ENCODE measurements at regions not wholly inside any gene's neighbourhood (a gene's known extent, or its start where the extent isn't known, plus 50 kb on each side); places are given as distances from the start of the nearest gene placed in this dataset.

DNA sequence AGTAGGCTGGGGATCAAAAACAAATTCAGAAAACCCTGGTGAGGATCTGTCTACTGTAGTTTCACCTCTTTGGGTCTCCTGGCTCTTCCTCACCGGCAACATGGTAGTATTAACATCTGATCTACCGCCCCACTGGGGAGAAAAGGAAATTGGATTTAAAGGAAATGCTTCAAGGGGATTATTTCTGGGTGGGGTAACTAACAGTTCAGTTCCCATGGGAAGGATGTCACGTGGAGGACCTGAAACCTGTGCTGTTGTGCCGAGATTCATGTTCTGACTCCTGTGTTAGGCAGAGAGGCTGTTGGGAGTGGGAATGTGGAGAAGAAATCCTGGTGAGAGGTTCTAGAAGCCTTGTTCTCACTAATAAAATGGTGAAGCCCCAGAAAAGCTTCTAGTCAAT is 254.4 kb downstream of the BCOR start:
- H3K9ac ChIP-seq (ENCODE audit: low read depth in 1 of 2, low read length in 2 of 2): no peak overlapping the region
- TF ChIP-seq EGR1 (IDR thresholded peaks at IDR 0.05; ENCODE audit: low read depth in 2 of 2): no peak
- 87% methylated on average over 4 of the region's 4 CpGs for WGBS
- H3K9me3 ChIP-seq (ENCODE audit: control insufficient read depth in 4 of 4, low read length in 3 of 4): no peaks in the 10 kb centered on the region
- DNase-seq (ENCODE audit: low spot score): no peak
- no peaks in the 10 kb centered on the region for H3K27me3 ChIP-seq (ENCODE audit: control insufficient read depth in 4 of 4, insufficient read depth in 4 of 4, low read length in 3 of 4)
- H3K27ac ChIP-seq (ENCODE audit: low read depth in 1 of 2, low read length in 2 of 2): no peak overlapping the region
- H3K36me3 ChIP-seq (ENCODE audit: control insufficient read depth in 4 of 4, insufficient read depth in 3 of 4, low read depth in 1 of 4, low read length in 3 of 4): no peaks in the 10 kb centered on the region
- no peaks in the 10 kb centered on the region for H3K4me1 ChIP-seq (ENCODE audit: control insufficient read depth in 4 of 4, insufficient read depth in 4 of 4, low read length in 3 of 4)
- H3K4me3 ChIP-seq (ENCODE audit: low read depth in 1 of 3, low read length in 3 of 3): no peak overlapping the region

DNA sequence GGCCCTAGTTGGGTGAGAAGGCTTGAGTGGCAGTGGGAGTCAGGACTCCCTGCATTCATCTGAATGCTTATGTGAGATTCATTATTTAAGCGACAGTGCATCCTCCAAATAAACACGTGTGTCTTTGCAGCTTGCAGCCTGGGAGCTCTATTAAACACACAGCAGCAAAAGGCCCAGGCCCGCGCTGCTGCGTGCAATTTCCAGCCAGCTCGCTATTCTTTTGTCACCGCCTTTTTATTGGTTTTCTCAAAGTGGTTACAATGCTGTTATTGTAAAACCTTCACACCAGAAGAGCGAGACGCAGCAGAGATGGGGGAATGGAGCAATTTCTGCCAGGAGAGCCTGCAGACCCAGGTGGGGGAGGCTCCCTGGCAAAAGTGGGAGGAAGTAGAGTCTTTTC is 252.5 kb downstream of the BCOR start:
- TF ChIP-seq RXRA (IDR thresholded peaks at IDR 0.05) (no peak), ZBTB33 (IDR thresholded peaks at IDR 0.05) (no peak), REST (IDR thresholded peaks at IDR 0.05) (no peak)
- Histone ChIP-seq H3K4me1 (ENCODE audit: control insufficient read depth in 4 of 4, insufficient read depth in 4 of 4, low read length in 3 of 4) (no peaks in the 10 kb centered on the region), H3K9ac (ENCODE audit: low read depth in 1 of 2, low read length in 2 of 2) (no peak overlapping the region), H3K27me3 (ENCODE audit: control insufficient read depth in 4 of 4, insufficient read depth in 4 of 4, low read length in 3 of 4) (no peaks in the 10 kb centered on the region), H3K27ac (ENCODE audit: low read depth in 1 of 2, low read length in 2 of 2) (no peak overlapping the region), H3K36me3 (ENCODE audit: control insufficient read depth in 4 of 4, insufficient read depth in 3 of 4, low read depth in 1 of 4, low read length in 3 of 4) (no peaks in the 10 kb centered on the region), H3K4me3 (ENCODE audit: low read depth in 1 of 3, low read length in 3 of 3) (no peak overlapping the region), H3K9me3 (ENCODE audit: control insufficient read depth in 4 of 4, low read length in 3 of 4) (no peaks in the 10 kb centered on the region)
- 77% methylated on average over 9 of the region's 9 CpGs for WGBS
- no peak for DNase-seq (ENCODE audit: low spot score)

DNA sequence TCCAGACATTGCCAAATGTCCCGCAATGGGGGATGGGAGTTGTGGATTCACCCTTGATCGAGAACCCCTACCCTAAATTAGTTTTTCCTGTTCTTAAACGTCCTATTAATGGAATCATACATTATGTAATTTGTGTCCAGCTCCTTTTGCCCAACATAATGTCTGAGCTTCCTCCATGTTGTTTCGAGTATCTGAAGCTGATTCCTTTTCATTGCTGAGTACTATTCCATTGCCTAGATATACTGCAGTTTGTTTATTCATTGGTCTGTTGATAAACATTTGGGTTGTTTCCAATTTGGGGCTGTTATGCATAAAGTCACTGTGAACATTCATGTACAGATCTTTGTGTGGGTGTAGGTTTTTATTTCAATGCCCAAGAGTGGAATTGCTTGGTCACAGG is 251.3 kb downstream of the BCOR start:
- Histone ChIP-seq H3K36me3 (ENCODE audit: control insufficient read depth in 4 of 4, insufficient read depth in 3 of 4, low read depth in 1 of 4, low read length in 3 of 4) (no peaks in the 10 kb centered on the region), H3K4me3 (ENCODE audit: low read depth in 1 of 3, low read length in 3 of 3) (no peak overlapping the region), H3K27me3 (ENCODE audit: control insufficient read depth in 4 of 4, insufficient read depth in 4 of 4, low read length in 3 of 4) (no peaks in the 10 kb centered on the region), H3K4me1 (ENCODE audit: control insufficient read depth in 4 of 4, insufficient read depth in 4 of 4, low read length in 3 of 4) (no peaks in the 10 kb centered on the region), H3K9me3 (ENCODE audit: control insufficient read depth in 4 of 4, low read length in 3 of 4) (no peaks in the 10 kb centered on the region), H3K27ac (ENCODE audit: low read depth in 1 of 2, low read length in 2 of 2) (no peak overlapping the region), H3K9ac (ENCODE audit: low read depth in 1 of 2, low read length in 2 of 2) (no peak overlapping the region)
- TF ChIP-seq EGR1 (IDR thresholded peaks at IDR 0.05; ENCODE audit: low read depth in 2 of 2): no peak
- TF ChIP-seq FOXA1 (IDR thresholded peaks at IDR 0.05): no peak
- DNase-seq (ENCODE audit: low spot score): no peak
- 91% methylated on average over 4 of the region's 4 CpGs for WGBS

GRCh38 chrX:39848243-39848642 is 249.5 kb downstream of the BCOR start:
- Histone ChIP-seq H3K4me1 (ENCODE audit: control insufficient read depth in 4 of 4, insufficient read depth in 4 of 4, low read length in 3 of 4) (no peaks in the 10 kb centered on the region), H3K27me3 (ENCODE audit: control insufficient read depth in 4 of 4, insufficient read depth in 4 of 4, low read length in 3 of 4) (no peaks in the 10 kb centered on the region), H3K4me3 (ENCODE audit: low read depth in 1 of 3, low read length in 3 of 3) (no peak overlapping the region), H3K9me3 (ENCODE audit: control insufficient read depth in 4 of 4, low read length in 3 of 4) (no peaks in the 10 kb centered on the region), H3K9ac (ENCODE audit: low read depth in 1 of 2, low read length in 2 of 2) (no peak overlapping the region), H3K36me3 (ENCODE audit: control insufficient read depth in 4 of 4, insufficient read depth in 3 of 4, low read depth in 1 of 4, low read length in 3 of 4) (no peaks in the 10 kb centered on the region), H3K27ac (ENCODE audit: low read depth in 1 of 2, low read length in 2 of 2) (no peak overlapping the region)
- DNase-seq (ENCODE audit: low spot score): no peak
- no peak for TF ChIP-seq JUND (IDR thresholded peaks at IDR 0.05)
- TF ChIP-seq YY1 (IDR thresholded peaks at IDR 0.05): no peak
- peak; percentile 63 for TF ChIP-seq NR2F2 (IDR thresholded peaks at IDR 0.05)
- no peak for TF ChIP-seq FOXA1 (IDR thresholded peaks at IDR 0.05)
- no peak for TF ChIP-seq TAF1 (conservative IDR thresholded peaks at IDR 0.05)
- peak in 1 of 2 donors; percentile 13 for TF ChIP-seq RAD21 (IDR thresholded peaks at IDR 0.05)
- TF ChIP-seq SP1 (IDR thresholded peaks at IDR 0.05): no peak
- TF ChIP-seq ZBTB33 (IDR thresholded peaks at IDR 0.05): no peak
- 45% methylated on average over 5 of the region's 5 CpGs for WGBS
